ENCODE measurements at regions not wholly inside any gene's neighbourhood (a gene's known extent, or its start where the extent isn't known, plus 50 kb on each side); places are given as distances from the start of the nearest gene placed in this dataset.

DNA sequence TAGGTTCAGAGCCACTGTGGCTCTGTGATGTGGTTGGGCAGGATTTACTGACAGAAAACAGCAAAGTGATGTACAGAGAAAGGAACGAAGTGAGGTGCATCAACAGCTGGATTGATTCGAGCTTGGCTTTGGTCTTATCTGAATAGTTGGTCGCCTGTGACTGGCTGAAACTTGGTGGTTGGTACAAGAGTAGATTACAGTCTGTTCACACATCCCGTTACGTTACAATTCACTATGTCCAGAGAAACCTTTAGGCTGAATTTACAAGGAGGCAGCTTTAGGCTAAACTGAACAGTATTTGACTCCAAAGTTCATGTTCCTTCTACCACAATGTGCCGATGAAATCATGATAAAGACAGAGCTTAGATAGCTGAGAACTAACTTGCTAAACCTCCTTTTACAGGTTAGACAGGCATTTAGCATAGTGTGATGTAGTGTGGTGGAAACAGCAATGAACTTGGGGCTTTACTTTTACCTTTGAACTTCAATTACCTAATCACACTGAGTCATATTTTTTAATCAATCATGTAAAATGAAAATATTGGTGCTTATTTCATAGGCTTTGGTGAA lies 210.2 kb upstream of the PUM3 start:
- FAIRE-seq: no peak
- DNase-seq (ENCODE audit: low spot score): no peak

- no peak for FAIRE-seq
- DNase-seq (ENCODE audit: low spot score): no peak
Measured at GRCh38 chr9:3049636-3050035, 205.7 kb upstream of the PUM3 start.

DNA sequence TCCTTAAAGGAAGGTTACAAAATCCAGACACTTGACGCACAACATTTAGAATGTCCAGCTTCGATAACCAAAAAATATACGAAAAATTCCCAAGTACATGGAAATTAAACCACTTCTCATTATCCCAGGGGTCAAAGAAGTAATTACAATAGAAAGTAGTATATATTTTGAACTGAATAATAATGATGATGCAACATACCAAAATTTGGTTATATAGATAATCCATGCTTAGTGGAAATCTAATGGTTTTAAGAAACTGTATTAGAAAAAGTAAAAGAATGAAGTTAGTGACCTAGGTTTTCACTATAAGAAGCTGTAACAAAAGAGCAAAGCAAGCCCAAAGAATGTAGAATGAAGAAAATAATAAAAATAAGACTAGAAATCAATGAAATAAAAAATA lies 204.0 kb upstream of the PUM3 start:
- DNase-seq (ENCODE audit: low spot score): no peak
- no peak for FAIRE-seq

- no peak for DNase-seq (ENCODE audit: low spot score)
- FAIRE-seq: no peak
Measured at GRCh38 chr9:3045153-3045552, 201.3 kb upstream of the PUM3 start.

DNA sequence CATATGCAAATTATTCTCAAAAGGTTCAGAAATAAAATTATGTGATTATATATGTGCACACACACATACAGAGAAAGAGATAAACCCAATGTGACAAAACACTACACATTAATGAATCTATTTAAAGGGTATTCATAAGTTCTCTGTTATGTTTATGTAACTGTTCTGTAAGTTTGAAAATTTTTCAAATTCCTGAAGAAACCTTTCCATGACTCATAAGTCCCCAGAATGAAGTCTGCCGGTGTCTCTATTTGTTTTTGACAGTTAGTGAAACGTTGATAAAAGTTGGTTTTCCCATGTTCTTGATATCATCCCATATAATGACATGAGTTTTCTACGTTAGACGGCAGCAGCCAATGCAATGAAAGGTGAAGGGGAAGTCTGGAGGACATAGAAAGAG lies 199.5 kb upstream of the PUM3 start:
- FAIRE-seq (no peak), DNase-seq (ENCODE audit: low spot score) (no peak)

- DNase-seq (ENCODE audit: low spot score) (no peak), FAIRE-seq (no peak)
Measured at GRCh38 chr9:3040761-3041160, 196.9 kb upstream of the PUM3 start.

DNA sequence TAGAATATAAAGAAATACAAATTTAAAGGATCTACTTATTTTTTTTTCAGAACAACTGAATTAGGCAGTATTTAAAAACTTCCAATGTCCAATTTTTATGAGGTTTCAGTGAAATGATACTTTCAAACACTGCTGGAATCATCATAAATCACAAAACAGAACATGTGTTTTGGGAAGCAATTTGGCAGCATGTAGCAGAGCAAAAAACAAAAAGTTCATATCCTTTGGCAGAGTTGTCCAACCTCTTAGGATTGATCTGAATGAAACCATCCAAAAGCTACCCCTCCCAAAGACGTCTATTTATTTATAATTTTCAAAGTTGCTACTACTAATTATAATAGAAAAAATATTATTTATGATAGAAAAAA lies 192.4 kb upstream of the PUM3 start:
- FAIRE-seq: no peak
- DNase-seq (ENCODE audit: low spot score): no peak

- no peak for FAIRE-seq
- no peak for DNase-seq (ENCODE audit: low spot score)
Measured at GRCh38 chr9:3035579-3036332, 191.9 kb upstream of the PUM3 start.

DNA sequence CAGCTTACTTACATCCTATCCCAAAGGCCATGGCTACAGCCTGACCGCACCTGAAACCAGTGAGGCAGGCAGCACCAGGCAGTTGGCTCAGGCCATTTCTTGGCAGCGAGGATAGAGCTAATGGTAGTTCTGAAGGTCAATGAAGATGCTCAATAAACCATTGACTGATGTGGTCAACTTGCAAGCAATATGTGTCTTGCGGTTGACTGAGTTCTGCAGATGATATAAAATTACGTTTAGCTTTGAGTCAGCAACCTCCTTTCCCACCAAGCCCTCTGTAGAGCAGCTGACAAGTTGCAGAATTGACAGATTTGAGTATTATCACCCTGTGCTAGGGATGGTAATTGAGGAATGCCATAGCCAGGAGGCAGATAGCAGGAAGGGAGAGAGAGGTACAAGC lies 189.0 kb upstream of the PUM3 start:
- DNase-seq (ENCODE audit: low spot score): no peak
- no peak for FAIRE-seq

- FAIRE-seq: no peak
Measured at GRCh38 chr9:3028535-3028934, 184.6 kb upstream of the PUM3 start.

DNA sequence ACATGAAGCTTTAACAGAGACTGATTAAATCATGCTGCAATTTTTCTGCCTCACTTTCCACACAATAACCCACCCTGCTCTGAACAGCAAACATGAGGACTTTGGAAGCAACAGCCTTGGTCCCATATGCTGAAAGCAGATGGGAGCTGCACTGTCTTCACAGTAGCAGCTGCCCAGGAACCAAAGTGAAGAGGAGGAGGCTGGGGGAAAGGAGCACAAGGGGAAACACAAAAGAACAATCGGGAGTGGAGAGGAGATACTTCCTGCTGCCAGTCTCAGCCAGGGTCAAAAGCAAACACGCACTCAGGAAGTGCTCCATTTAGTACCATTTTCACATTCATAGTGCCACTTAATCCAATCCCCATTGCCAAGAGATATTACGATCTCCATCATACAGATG lies 183.3 kb upstream of the PUM3 start:
- DNase-seq (ENCODE audit: low spot score) (no peak), FAIRE-seq (no peak)

More at GRCh38 chr9:3028535-3028934, 184.6 kb upstream of the PUM3 start:
- peak; percentile 32 for DNase-seq (ENCODE audit: low spot score)

DNA sequence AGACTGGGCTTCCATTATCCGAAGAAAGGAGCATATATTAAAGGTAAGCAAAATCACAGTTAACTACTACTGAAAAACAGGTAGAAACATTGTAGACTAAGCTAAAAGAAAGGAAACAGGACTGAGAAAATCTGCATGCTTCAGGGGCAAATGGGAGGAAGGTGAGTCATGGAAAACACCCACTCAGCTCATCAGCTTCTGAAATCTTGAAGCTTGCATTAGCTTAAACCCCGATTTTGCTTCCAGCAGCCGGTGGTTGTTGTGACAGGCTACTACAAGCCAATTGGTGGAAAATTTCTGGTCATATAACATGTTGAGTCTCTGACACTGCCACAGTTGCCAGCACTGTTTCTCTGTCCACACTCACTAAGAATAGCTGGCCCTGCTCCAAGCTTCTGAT lies 179.6 kb upstream of the PUM3 start:
- FAIRE-seq: no peak

GRCh38 chr9:3018691-3019230 lies 174.9 kb upstream of the PUM3 start:
- FAIRE-seq: no peak

More for the DNA sequence above, 179.6 kb upstream of the PUM3 start:
- no peak for DNase-seq (ENCODE audit: low spot score)

DNA sequence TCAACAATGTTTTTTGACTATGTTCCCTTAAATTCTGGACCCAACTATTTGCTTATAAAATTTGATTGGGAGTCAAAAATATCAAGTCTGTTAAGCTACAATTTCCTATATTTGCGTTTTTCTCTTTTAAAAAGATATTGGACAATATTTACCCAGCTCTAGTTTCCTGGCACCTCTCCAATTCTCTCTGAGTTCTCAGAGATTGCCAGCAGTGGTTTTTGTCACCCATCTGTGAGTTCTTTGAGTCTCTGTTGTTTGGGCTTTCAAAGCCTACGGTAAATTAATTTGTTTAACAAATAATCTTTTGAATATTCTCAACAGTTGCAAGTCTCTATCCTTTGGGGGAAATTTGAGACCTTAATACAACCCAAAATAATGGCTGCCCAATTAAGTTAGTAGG lies 174.2 kb upstream of the PUM3 start:
- no peak for FAIRE-seq
- DNase-seq (ENCODE audit: low spot score): no peak

More at GRCh38 chr9:3018691-3019230, 174.9 kb upstream of the PUM3 start:
- no peak for DNase-seq (ENCODE audit: low spot score)

DNA sequence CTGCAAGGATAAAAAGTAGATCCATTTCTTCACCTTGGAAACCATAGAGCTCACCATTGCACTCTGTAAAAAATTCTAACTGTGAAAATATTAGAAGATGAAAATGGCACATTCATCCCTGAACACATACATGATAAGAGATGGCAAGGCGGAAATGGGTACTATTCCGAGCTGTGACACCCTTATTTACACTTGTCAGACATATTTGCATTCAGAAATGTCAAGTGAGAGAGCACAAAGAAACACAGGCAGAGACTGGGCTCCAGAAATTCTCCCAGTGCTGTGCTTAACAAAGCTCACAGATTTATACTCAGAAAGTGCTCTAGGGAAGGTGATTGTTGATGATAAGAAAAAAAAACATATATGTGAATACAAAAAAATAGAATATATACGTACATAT lies 170.3 kb upstream of the PUM3 start:
- no peak for DNase-seq (ENCODE audit: low spot score)
- no peak for FAIRE-seq

- DNase-seq (ENCODE audit: low spot score): no peak
- FAIRE-seq: no peak
Measured at GRCh38 chr9:3012842-3013241, 168.9 kb upstream of the PUM3 start.

DNA sequence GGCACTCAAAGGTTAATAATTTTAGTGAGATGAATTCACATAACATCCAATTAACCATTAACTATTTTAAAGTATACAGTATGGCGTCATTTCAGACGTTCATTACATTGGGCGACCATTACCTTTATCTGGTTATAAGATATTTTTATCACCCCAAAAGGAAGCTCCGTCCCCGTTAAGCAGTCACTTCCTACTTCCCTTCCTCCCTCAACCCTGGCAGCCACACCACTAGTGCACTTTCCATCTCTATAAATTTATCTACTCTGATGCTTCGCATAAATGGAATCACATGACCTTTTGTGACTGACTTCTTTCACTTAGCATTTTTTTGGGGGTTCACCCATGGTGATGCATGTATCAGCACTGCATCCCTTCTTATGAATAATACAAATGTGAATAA lies 168.3 kb upstream of the PUM3 start:
- FAIRE-seq (no peak), DNase-seq (ENCODE audit: low spot score) (no peak)

GRCh38 chr9:3008091-3008490 lies 164.2 kb upstream of the PUM3 start:
- DNase-seq (ENCODE audit: low spot score) (no peak), FAIRE-seq (no peak)

DNA sequence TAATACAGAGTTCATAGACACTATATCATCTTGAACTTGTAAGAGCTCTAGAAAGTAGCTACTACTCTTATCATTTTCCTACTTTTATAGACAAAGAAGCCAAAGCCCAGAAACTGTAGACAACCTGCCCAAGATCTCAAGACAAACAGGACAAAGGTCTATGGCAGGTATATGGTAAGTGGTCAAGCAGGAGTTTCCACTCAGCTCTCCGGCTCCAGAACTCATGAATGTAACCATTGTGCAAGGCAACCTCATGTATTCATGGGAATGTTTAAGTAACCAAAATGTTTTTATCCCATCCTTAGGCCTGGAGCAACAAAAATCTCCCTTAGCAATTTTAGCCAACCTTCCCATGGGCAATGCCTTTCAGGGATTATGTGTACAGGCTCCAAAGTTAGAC lies 163.4 kb upstream of the PUM3 start:
- DNase-seq (ENCODE audit: low spot score) (no peak), FAIRE-seq (no peak)

DNA sequence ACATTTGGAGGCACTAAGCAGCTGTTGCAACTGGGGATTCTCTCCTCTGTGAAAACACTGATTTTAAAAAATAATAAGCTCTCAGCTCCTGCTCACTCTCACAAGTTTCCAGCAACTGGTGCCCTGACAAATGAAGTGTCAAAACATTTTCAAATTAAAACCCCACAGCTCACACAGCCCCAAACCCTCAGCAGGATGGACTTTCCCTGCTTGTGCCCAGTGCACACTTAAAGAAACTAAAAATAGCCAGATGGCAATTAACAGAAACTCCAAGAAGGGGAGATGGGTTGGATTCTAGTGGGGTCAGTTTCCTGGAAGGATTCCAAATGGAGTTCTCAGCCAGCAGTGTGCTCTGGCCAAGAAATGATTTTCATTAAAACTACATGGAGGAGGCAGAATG lies 163.0 kb upstream of the PUM3 start:
- FAIRE-seq: no peak
- DNase-seq (ENCODE audit: low spot score): no peak

GRCh38 chr9:3004572-3004971 lies 160.7 kb upstream of the PUM3 start:
- DNase-seq (ENCODE audit: low spot score) (no peak), FAIRE-seq (no peak)

DNA sequence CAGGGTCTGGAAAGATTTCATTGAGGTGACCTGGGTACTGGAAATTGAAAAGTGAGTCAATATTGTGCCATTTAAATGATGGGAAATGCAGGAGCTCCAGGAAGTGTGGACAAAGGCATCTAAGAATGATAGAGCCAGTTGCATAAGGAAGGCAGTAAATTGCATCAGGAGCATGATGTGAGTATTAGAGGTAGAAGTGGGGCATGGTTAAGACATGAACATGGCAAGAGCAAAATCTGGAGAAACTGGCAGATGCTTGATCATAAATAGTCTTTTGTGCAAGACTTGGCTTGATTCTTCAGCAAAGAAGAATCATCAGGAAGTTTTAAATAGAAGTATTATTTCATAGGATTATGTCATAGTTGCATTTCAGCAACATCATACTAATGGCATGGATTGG lies 157.4 kb upstream of the PUM3 start:
- DNase-seq (ENCODE audit: low spot score) (no peak), FAIRE-seq (no peak)

- DNase-seq (ENCODE audit: low spot score): no peak
- FAIRE-seq: no peak
Measured at GRCh38 chr9:2992427-2992826, 148.5 kb upstream of the PUM3 start.
